ENCODE measurements at regions not wholly inside any gene's neighbourhood (a gene's known extent, or its start where the extent isn't known, plus 50 kb on each side); places are given as distances from the start of the nearest gene placed in this dataset.

- TF ChIP-seq, protein P1, sequence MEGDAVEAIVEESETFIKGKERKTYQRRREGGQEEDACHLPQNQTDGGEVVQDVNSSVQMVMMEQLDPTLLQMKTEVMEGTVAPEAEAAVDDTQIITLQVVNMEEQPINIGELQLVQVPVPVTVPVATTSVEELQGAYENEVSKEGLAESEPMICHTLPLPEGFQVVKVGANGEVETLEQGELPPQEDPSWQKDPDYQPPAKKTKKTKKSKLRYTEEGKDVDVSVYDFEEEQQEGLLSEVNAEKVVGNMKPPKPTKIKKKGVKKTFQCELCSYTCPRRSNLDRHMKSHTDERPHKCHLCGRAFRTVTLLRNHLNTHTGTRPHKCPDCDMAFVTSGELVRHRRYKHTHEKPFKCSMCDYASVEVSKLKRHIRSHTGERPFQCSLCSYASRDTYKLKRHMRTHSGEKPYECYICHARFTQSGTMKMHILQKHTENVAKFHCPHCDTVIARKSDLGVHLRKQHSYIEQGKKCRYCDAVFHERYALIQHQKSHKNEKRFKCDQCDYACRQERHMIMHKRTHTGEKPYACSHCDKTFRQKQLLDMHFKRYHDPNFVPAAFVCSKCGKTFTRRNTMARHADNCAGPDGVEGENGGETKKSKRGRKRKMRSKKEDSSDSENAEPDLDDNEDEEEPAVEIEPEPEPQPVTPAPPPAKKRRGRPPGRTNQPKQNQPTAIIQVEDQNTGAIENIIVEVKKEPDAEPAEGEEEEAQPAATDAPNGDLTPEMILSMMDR (IDR thresholded peaks at IDR 0.05; ENCODE audit: low read depth, low read length), result no peak
- no peak for DNase-seq (ENCODE audit: extremely low read depth, low read depth)
These were observed 381.7 kb upstream of the CCDC196 start for GRCh38 chr14:66104486-66104885.

DNA sequence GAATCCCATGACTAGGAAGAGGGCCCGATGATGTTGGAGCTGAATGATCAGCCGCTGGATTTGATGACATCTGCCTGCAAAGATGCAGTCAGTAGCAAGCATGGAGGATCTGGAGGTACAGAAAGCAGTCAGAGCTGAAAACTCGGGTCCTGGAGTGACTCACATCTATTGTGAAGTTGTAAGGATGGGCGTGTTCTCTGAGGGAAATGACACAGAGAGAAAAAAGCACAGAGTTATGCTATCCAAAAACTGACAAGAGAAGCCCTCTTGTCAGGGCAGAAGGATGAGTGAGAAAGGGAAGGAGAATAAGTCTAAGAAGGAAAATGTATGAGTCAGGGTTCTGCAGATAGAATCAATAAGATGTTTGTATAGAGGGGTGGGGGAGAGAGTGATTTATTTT lies 380.4 kb upstream of the CCDC196 start:
- TF ChIP-seq, protein P1 (IDR thresholded peaks at IDR 0.05; ENCODE audit: low read depth, low read length), result no peak
- no peak for DNase-seq (ENCODE audit: extremely low read depth, low read depth)

GRCh38 chr14:66109426-66109825 lies 376.7 kb upstream of the CCDC196 start:
- DNase-seq (ENCODE audit: extremely low read depth, low read depth), result no peak
- TF ChIP-seq, protein P1 (IDR thresholded peaks at IDR 0.05; ENCODE audit: low read depth, low read length), result no peak

GRCh38 chr14:66111891-66112290 lies 374.3 kb upstream of the CCDC196 start:
- TF ChIP-seq, protein P1 (IDR thresholded peaks at IDR 0.05; ENCODE audit: low read depth, low read length), result no peak
- DNase-seq (ENCODE audit: extremely low read depth, low read depth), result no peak

GRCh38 chr14:66114071-66114470 lies 372.1 kb upstream of the CCDC196 start:
- DNase-seq (ENCODE audit: extremely low read depth, low read depth), result no peak

DNA sequence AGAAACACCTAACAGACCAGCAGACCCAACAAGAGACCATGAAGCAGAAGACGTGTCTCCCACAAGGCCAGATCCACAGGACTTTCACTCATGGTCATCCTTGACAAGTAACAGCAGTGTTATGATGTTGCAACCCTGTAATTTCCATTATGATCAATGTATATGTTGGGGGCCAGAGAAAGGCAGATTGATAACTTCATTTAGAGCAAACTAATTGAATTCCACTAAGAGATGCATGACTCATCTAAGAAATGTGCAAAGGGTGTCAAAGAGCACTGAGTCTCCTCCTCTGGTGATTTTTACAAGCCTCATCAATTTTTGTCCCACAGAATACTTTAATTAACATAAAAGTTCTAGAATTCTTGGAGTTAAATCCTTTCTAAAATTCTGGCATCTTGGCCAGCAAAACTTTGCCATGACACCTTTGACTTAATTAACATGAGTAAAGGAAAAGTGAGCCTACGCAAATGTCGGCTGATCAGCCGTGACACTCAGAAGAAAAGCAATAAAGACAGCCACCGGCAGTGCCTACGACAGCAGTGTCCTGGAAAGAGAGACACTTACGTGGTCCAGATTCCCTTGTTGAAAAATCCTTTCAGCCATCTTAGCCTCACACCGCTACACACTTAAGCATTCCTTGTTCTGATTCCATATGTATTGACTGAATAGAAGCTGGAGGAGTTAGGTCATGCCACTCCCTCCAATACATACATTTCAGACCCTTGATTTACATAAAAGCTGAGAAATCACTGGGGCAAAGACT lies 370.2 kb upstream of the CCDC196 start:
- DNase-seq (ENCODE audit: extremely low read depth, low read depth), result no peak

More at GRCh38 chr14:66114071-66114470, 372.1 kb upstream of the CCDC196 start:
- TF ChIP-seq, protein P1 (IDR thresholded peaks at IDR 0.05; ENCODE audit: low read depth, low read length), result no peak

GRCh38 chr14:66116732-66117131 lies 369.4 kb upstream of the CCDC196 start:
- TF ChIP-seq, protein P1 (IDR thresholded peaks at IDR 0.05; ENCODE audit: low read depth, low read length), result no peak
- no peak for DNase-seq (ENCODE audit: extremely low read depth, low read depth)

More for the DNA sequence above, 370.2 kb upstream of the CCDC196 start:
- TF ChIP-seq, protein P1 (IDR thresholded peaks at IDR 0.05; ENCODE audit: low read depth, low read length), result no peak

Data from AG09319 (cell line).